ENCODE measurements at regions not wholly inside any gene's neighbourhood (a gene's known extent, or its start where the extent isn't known, plus 50 kb on each side); places are given as distances from the start of the nearest gene placed in this dataset.
"Not testable (repeated sequence)": the region's sequence is repeated elsewhere in the genome, so short reads cannot be mapped to it uniquely, and the experiment has no call there.

DNA sequence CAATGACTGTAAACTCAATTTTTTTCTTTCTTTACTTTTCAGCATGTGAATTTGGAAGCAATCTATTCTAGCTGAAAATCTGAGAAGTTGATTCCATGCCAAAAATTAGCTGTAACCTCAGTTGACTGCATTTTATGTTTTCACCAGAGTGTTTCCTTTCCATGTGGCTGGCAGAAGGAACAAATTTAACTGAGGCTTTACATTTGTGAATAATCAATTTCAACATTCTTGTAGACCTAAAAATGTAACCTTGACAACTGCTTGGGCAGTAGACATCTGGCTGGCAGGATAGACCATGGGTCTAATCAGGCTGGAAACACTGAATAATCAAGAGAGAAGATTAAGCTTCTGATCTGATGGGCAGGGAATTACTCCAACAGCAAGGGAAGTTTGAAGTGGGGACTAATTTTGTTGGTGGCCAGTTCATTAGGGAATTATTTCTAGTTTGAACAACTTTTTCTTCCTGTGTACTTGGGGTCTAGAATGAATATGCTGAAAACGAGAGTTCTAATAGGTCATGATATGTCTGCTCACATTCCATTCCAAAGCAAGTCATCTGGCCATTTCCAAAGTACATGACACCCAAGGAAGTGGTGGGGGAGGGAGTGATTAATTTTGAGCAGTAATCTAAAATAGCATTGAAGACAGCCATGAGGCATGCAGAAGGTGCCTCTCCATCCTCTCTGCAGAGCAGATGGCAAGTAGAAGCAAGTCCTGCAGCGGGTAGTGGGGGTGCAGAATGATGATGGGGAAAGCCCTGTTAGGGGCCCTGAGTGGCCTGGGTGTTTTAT, 68.2 kb downstream of the ATP23 start:
- peak; percentile 13 for DNase-seq (ENCODE audit: low read depth)

- DNase-seq (ENCODE audit: low read depth): no peak
Observed at GRCh38 chr12:58011676-58012075, 70.3 kb downstream of the ATP23 start.

DNA sequence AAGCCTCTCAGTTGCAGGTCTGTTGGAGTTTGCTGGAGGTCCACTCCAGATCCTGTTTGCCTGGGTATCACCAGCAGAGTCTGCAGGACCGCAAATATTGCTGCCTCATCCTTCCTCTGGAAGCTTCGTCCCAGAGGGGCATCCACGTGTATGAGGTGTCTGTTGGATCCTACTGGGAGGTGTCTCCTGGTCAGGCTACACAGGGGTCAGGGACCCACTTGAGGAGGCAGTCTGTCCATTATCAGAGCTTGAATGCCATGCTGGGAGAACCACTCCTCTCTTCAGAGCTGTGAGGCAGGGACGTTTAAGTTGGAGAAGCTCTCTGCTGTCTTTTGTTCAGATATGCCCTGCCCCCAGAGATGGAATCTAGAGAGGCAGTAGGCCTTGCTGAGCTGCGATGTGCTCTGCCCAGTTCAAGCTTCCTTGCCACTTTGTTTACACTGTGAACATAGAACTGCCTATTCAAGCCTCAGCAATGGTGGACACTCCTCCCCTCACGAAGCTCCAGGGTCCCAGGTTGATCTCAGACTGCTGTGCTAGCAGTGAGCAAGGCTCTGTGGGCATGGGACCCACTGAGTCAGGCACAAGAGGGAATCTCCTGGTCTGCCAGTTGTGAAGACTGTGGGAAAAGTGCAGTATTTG, 81.1 kb downstream of the ATP23 start:
- not testable (repeated sequence) for DNase-seq (ENCODE audit: low read depth)

- no peak for DNase-seq (ENCODE audit: low read depth)
Observed at GRCh38 chr12:58025431-58025830, 84.1 kb downstream of the ATP23 start.

GRCh38 chr12:58026426-58026825, 85.1 kb downstream of the ATP23 start:
- peak; percentile 15 for DNase-seq (ENCODE audit: low read depth)

GRCh38 chr12:58026897-58027891, 85.8 kb downstream of the ATP23 start:
- DNase-seq (ENCODE audit: low read depth): no peak

GRCh38 chr12:58028294-58028693, 86.9 kb downstream of the ATP23 start:
- no peak for DNase-seq (ENCODE audit: low read depth)

DNA sequence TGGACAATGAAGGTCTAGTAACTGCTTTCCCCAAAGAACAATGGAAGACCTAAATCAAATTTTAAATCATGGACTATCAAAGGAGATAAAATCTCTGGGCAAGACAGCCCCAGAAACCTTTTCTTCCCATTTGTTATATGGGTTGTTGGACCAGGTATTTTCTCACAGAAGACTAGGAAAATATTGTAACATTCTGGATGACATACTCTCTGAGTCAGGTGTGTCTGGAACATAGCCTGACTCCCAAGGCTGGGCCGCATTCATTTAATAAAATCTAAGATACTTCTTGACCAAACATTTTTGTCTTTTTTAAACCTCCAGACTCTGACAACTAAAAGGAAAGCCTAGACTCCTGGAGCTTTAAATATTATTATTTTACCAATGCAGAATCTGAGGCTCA, 87.9 kb downstream of the ATP23 start:
- DNase-seq (ENCODE audit: low read depth): no peak

DNA sequence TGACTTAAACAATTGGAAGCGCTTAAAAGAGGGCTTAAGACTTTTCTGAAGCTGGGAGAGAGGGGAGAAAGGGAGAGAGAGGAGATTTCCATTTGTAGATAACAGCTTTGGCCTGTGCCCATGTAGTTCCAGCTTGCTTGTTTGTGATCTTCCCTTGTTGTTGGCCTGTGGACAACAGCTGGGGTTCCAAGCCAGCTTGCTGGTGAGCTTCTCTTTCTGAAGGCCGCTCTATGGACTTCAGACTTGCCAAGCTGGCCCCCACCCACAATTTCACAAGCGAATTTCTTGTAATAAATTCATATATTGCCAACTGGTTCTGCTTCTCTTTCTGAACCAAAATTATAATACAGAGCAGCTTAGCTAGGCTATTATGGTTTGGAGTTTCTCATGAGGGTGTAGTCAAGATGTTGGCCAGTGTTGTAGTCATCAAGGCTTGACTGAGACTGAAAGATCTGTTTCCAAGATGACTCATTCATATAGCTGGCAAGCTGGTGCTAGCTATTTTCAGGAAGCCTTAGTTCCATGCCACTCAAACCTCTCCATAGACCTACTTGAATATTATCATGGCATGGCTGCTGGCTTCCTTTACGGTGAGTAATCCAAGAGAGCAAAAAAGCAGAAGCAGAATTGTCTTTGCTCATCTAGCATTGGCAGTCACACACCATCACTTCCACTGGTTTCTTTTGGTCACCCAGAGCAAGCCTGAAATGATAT, 89.4 kb downstream of the ATP23 start:
- peak; percentile 45 for DNase-seq (ENCODE audit: low read depth)

DNA sequence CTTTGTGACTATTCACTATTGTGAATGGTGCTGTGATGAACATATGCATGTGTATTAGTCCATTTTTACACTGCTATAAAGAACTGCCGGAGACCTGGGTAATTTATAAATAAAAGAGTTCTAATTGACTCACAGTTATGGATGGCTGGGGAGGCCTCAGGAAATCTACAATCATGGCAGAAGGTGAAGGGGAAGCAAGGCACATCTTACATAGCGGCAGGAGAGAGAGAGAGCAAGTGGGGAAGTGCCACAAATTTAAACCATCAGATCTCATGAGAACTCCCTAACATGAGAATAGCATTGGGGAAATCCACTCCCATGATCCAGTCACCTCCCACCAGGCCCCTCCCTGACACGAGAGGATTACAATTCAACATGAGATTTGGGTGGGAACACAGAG, 90.8 kb downstream of the ATP23 start:
- no peak for DNase-seq (ENCODE audit: low read depth)

- no peak for DNase-seq (ENCODE audit: low read depth)
Observed at GRCh38 chr12:58033831-58034230, 92.5 kb downstream of the ATP23 start.

GRCh38 chr12:58034311-58034710, 92.9 kb downstream of the ATP23 start:
- DNase-seq (ENCODE audit: low read depth): peak; percentile 29

GRCh38 chr12:58034712-58035111, 93.3 kb downstream of the ATP23 start:
- DNase-seq (ENCODE audit: low read depth): no peak

- no peak for DNase-seq (ENCODE audit: low read depth)
Observed at GRCh38 chr12:58041441-58041840, 100.1 kb downstream of the ATP23 start.

GRCh38 chr12:58044966-58045365, 103.6 kb downstream of the ATP23 start:
- DNase-seq (ENCODE audit: low read depth): no peak

DNA sequence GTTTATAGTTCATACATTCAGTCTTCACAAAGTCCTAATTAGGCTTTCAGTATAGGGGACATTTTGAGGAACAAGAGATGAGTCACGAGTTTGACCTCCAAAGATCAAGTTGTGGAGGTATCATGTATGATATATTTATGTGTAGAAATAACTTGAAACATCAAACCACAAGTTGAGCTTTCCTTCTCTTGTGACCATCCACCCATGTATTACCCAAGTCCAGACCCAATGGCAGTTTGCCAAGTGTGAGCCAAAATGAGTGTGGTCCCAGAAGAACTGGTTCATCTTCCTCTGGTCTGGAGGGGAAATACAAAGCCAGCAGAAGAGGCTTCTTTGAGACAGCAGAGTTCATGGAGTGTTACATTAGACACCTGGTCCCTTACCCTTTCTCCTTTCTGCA, 104.9 kb downstream of the ATP23 start:
- DNase-seq (ENCODE audit: low read depth): no peak

- no peak for DNase-seq (ENCODE audit: low read depth)
Observed at GRCh38 chr12:58051378-58051777, 110.0 kb downstream of the ATP23 start.

DNA sequence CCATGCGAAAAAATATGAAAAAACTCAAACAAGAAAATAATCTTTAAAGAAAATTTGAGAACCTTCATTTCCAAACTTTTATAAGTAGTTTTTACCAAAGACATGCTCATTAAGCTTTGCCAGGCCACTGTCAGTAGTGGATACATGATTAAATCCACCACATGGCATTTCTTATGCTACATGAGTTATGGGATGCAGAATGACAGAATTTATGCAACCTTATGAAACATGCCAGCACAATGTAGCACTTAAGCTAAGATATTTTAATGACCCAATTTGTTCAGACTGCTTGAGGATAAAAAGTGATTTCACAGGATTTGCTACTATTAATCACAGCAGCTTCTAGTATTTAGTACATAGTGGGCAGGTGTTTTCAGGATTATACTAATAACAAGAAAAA, 123.3 kb downstream of the ATP23 start:
- DNase-seq (ENCODE audit: low read depth): no peak

- DNase-seq (ENCODE audit: low read depth): peak; percentile 29
Observed at GRCh38 chr12:58066296-58066695, 124.9 kb downstream of the ATP23 start.

- DNase-seq (ENCODE audit: low read depth): peak; percentile 96
Observed at GRCh38 chr12:58067610-58068387, 126.4 kb downstream of the ATP23 start.

GRCh38 chr12:58068706-58069105, 127.3 kb downstream of the ATP23 start:
- DNase-seq (ENCODE audit: low read depth): no peak
